ENCODE measurements at regions not wholly inside any gene's neighbourhood (a gene's known extent, or its start where the extent isn't known, plus 50 kb on each side); places are given as distances from the start of the nearest gene placed in this dataset.

DNA sequence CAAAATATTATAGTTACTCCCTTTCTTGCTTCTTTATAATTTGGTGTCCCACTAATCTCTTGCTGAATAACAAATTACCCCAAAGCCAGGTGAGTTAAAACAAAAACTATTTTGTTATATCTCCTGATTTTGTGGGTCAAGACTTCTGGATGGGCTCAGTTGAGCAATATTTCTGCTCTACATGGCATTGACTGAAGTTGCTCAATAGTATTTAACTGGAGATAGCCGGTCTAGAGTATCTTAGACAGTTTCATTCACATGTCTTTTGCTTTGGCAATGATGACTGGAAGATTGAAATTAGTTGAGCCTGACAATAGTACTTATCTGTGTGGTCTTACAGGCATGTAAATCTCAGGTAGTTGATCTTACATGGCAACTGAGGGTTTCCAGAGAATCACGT, 51.0 kb upstream of the TP63 start:
- Histone ChIP-seq H3K9me3 (replicated peaks in 1 of 3) (no peaks in the 10 kb centered on the region), H3K4me3 (no peak overlapping the region), H3K4me1 (replicated peaks in 1 of 2) (no peaks in the 10 kb centered on the region), H3K27me3 (no peaks in the 10 kb centered on the region), H3K27ac (no peak overlapping the region), H3K36me3 (replicated peaks in 1 of 2) (no peaks in the 10 kb centered on the region)
- WGBS, 4 donors = 80 to 98% (median 91%) methylated on average over 2 of the region's 2 CpGs
- TF ChIP-seq, protein P1, sequence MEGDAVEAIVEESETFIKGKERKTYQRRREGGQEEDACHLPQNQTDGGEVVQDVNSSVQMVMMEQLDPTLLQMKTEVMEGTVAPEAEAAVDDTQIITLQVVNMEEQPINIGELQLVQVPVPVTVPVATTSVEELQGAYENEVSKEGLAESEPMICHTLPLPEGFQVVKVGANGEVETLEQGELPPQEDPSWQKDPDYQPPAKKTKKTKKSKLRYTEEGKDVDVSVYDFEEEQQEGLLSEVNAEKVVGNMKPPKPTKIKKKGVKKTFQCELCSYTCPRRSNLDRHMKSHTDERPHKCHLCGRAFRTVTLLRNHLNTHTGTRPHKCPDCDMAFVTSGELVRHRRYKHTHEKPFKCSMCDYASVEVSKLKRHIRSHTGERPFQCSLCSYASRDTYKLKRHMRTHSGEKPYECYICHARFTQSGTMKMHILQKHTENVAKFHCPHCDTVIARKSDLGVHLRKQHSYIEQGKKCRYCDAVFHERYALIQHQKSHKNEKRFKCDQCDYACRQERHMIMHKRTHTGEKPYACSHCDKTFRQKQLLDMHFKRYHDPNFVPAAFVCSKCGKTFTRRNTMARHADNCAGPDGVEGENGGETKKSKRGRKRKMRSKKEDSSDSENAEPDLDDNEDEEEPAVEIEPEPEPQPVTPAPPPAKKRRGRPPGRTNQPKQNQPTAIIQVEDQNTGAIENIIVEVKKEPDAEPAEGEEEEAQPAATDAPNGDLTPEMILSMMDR (IDR thresholded peaks at IDR 0.05) = no peak
- no peak for TF ChIP-seq POLR2A (IDR thresholded peaks at IDR 0.05)
- intact Hi-C loops (cut with DNase I) = no loop called here
- no peak for DNase-seq
